Right lung (tissue), 2 donors: ENCODE measurements at regions not wholly inside any gene's neighbourhood (a gene's known extent, or its start where the extent isn't known, plus 50 kb on each side); places are given as distances from the start of the nearest gene placed in this dataset.
"Not testable (repeated sequence)": the region's sequence is repeated elsewhere in the genome, so short reads cannot be mapped to it uniquely, and the experiment has no call there.

Experiments used
- DNase-seq, 2 donors: peaks; one replicate each; pipeline ENCODE4 v3.0.0-alpha.2; 2013

DNA sequence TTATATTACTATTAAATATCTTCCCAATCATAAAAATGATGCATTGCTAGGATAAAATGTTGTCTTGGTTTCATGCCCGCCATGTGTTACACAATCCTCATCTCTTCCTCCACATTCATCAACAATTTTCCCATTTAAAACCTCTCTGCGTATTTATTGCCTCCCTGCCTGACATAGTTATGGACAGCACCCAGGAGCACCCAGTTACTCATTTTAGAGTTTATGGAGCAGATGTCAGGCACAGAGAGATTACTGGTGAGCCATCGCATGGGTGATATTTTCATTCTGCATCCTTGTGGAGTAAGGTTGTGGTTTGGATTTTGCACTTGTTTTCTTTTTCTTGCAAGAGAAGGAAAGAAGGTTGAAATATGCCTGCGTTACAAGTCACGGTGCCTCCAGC lies 116.7 kb upstream of the NPAS2 start:
- DNase-seq: no peak

DNA sequence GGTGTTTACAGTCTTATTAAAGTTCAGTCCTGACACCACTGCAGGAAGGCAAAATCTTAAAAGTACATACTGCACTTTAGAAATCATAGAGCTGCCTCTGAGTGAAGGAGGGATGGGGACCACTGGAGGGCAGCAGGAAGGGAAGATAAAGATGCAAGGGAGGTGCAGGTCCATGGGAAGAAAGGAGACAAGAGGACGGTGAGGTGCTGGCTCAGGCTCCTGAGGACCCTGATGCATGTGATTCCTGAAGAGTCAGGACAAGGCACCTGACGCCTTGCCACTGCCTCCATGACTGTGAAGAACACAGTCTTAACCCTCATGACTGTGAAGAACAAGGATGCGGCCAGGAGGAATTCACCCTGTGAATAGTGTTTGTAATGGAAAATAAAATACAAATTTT lies 116.2 kb upstream of the NPAS2 start:
- DNase-seq: no peak

DNA sequence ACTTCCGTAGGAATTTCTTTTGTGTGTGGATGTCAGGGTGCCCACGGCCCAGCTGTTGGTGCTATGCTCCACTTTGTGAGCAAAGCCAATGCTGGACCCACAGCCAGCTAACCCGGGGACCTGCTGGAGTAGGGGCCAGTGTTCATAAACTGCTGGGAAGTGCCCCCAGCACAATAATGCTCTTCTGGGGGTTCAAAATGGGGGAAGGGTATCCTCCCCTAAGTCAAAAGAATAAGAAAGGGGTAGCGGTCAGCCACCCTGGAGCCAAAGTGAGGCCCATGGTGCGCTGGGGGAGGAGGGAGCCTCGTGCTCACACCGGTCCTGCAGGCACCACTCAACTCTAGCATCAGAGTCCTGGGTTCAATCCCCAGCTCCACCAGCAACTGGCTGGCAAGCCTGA lies 115.8 kb upstream of the NPAS2 start:
- DNase-seq: no peak

DNA sequence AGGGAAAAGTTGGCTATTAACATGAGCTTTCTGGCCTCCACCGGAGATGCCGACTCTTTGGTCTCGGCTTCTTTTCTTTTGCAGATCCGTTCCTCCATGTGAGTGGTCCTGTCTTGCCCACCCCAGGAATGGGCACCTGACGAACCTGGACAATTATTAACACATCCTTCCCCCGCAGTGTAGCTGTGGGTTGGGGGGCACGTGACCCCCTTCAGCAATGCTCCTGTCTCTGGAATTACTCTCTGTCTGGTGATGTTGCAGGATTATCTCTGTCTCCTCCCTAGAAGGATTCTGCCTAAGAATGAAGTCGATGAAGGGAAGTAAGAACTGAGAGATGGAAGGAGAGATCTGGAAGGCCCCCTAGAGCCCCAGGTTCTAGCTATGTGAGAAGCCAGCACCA lies 115.2 kb upstream of the NPAS2 start:
- no peak for DNase-seq

DNA sequence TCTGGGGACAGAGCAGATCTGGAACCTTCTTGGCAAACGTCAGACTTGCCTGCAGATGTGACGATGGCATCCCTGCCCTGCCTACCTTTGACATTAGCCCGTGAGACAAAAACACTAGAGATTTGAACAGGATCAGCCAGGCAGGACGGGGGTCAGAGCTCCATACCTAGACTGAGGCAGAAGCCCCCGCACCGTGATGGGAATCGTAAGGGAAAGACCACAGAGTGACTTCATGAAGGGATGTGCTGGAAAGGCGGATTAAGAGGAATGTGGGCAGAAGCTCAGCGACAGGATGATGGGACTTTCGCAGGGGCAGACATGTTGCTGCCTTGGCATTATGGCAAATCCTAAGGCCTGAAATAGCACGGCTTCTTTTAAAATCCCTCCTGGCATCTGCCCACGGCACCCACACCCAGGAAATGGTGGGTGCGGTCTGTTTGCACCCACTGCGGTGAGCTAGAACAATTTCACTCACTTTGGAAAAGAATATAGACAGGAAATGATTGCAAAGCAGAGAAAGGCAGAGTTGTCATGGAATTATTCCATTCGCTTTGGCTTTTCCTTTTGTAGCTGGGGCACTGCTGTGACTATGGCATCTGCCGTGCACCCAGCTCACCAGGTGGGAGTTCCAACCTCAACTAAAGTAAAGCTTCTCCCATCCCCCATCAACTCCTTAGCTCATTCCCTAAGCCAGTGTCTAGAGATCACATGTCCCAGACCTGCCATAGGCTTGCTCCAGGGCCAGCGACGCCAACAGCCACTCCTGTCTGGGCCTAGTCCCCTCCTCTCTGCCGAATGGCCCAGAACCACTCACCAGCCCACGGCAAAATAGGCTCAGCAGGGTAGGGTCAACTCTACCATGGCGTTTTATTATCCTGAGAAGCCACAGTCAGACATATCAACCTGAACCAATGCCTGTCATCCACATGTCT lies 112.7 kb upstream of the NPAS2 start:
- no peak for DNase-seq

DNA sequence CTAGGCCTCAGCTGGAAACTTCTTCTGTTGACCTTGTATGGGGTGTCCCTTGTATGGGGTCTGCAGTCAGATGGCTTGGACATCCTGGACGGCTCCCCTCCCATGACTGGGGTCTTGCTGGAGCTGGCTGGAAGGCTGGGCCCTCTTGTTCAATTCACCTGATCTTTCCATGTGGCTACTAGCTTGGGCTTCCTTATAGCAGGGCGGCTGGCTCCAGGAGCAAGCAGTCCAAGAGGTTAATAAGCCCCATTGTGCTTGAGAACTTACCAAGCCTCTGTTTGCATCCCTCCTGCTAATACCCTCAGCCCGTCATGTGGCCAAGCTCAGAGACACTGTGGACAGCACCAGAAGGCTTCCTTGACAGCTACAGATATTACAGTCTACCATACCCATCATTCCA lies 111.6 kb upstream of the NPAS2 start:
- DNase-seq: no peak

DNA sequence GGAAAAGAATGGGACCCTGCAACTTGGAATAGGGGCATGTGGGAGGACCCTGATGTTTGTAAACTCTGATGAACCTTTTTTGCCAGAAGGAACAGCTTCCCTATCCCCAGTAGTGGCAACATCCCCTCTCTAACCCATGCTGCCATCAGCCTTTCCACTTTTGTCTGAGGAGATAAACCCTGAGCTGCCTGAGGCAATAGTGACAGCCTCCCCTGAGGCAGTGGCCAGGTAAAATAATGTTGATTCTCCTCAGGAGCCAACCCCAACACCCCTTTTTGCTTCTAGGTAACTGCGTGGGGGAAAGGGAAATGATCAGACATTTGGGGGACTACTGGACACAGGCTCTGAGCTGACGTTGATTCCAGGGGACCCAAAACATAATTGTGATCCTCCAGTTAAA lies 106.8 kb upstream of the NPAS2 start:
- no peak for DNase-seq

DNA sequence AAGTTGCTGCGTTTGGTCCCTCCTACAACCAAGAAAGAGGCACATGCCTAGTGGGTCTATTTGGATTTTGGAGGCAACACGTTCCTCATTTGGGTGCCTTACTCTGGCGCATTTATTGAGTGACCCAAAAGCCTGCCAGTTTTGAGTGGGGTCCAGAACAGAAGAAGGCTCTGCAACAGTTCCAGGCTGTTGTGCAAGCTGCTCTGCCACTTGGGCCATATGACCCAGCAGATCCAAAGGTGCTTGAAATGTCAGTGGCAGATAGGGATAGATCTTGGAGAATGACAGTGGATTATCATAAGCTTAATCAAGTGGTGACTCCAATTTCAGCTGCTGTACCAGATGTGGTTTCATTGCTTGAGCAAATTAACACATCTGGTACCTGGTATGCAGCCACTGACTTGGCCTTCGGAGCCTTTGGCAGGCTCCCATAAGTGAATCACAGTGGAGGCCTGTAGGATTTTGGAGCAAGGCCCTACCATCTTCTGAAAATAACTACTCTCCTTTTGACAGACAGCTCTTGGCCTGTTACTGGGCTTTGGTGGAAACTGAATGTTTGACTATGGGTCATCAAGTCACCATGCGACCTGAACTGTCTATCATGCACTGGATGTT lies 105.4 kb upstream of the NPAS2 start:
- DNase-seq: not testable (repeated sequence)

DNA sequence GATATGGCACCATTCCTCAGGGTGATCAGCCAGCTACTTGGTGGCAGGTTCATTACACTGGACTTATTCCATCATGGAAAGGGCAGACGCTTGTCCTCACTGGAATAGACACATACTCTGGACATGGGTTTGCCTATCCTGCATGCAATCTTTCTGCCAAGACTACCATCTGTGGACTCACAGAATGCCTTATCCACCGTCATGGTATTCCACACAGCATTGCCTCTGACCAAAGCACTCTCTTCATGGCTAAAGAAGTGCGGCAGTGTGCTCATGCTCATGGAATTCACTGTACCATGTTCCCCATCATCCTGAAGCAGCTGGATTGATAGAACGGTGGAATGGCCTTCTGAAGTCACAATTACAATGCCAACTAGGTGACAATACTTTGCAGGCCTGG lies 104.1 kb upstream of the NPAS2 start:
- not testable (repeated sequence) for DNase-seq

DNA sequence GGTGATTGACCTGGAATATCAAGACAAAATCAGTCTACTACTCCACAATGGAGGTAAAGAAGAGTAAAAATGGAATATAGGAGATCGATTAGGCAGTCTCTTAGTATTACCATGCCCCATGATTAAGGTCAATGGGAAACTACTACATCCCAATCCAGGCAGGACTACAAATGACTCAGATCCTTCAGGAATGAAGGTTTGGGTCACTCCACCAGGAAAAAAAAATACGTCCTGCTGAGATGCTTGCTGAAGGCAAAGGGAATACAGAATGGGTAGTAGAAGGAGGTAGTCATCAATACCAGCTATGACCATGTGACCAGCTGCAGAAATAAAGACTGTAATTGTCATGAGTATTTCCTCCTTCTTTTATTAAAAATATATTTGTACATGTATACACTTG lies 103.4 kb upstream of the NPAS2 start:
- no peak for DNase-seq

DNA sequence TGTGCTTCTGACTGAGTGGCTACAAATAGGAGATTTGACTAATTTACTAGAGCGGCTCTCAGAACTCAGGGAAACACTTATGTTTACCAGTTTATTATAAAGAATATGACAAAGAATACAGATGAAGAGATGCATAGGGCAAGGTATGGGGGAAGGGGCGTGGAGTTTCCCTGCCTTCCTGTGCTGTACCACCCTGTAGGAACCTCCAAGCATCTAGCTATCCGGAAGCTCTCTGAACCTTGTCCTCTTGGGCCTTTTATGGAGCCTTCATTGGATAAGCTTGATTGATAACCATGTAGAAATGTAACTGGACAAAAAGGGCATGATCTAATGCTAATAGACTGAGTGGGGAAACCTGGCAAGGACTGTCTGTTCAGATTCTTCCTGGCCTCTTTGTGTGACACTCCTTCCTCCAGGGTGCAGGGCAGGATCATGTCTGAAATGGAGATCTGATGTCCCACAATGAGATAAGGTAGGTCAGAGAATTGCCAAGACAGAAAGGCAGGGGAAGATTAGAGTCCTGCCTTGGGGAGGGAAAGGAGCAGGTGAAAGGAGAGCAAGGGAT lies 101.8 kb upstream of the NPAS2 start:
- no peak for DNase-seq

DNA sequence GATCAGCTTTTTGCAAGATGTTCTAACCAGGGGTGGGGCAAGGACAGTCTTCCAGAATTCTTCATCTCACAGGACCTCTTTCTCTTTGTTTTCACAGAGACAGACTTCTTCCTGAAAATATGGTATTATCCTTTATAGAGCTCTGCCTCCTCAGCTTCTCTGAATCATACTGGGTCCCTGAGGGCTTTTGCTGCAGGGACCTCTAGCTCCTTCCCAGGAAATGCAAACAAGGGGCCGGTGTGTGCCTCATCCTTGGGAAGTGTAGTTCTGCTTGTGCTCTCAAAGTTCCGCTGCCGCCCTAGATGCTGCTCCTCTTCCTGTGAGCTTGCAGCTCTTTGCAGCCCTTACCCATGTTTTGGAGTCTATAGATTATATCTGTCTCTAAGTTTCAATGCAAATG lies 99.5 kb upstream of the NPAS2 start:
- DNase-seq: no peak

DNA sequence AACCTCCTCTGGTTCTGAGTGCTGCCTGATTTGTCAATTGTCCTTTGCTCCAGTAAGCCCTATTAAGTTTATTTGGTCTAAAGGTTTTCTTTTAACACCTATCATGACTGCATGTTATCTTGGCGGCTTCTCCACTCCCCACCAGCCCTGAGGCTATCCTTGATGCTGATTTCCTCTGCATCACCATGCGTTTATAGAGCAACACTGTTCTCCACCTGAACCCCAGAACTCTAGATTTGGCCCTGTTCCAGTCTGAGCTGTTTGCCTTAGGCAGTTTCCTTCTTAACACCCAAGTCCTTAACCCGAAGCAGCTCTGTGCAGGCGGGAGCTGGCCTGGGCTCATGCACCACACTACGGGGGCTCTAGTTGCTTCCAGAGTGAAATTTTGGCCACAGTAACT lies 98.2 kb upstream of the NPAS2 start:
- DNase-seq: no peak

DNA sequence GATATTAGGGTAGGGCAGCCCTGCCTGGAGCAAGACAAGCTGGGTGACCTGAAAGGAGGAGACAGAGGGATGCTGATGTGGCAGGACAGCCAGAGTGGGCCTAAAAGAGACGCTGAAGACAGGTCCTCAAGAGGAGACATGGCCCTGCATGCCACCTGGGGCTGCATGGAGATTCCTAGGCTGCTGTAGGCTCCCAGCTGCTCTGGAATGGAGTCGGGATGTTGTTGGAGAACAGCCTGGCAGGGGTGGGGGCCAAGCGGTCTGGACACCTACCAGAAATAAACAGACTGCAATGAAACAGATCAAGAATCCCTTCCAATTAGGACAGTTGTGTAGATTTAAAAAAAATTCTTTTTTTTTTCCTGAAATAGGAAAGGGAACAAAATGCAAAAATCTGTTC lies 97.8 kb upstream of the NPAS2 start:
- DNase-seq: no peak

DNA sequence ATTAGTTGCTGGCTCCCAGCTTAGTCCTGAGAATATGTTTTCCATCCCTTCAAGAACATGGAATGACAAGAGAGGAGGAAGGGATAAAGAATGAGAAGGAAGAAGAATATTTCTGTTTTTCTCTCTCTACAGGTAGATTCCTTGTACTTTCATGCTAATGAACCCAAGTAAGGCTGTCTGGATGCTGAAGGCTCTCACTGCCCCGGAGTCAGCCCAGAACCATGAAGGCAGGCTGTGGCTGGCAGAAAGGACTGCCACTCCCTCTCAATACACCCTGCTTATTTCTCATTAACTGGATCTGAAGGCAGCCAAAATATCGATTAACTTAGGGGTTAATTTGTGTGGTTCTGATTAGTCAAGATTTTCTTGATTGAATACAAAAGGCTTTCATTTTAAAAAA lies 93.1 kb upstream of the NPAS2 start:
- no peak for DNase-seq

DNA sequence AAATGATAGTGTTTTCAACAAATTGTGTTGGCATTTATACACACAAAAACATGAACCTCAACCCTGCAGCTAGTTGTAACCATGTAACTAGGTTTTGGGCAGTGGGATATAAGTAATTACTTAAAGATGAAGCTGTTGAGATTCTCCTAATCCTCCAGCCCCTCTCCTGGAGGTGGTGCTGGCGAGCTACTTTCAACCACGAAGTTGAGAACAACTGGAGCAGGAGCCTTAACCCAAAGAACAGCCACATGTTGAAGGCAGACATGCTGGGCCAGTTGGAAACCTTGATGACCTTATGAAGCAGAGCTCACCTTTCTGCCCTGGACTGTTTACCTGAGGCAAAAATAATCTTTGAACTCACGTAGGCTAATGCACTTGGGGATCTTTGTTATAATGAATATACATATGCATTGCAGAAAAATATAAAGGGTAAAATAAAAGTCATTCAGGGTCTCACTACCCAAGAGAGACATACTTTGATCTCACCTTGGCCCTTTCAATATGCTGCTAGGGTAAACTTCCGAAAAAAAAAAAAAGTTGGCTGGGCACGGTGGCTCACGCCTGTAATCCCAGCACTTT lies 89.6 kb upstream of the NPAS2 start:
- DNase-seq: no peak

DNA sequence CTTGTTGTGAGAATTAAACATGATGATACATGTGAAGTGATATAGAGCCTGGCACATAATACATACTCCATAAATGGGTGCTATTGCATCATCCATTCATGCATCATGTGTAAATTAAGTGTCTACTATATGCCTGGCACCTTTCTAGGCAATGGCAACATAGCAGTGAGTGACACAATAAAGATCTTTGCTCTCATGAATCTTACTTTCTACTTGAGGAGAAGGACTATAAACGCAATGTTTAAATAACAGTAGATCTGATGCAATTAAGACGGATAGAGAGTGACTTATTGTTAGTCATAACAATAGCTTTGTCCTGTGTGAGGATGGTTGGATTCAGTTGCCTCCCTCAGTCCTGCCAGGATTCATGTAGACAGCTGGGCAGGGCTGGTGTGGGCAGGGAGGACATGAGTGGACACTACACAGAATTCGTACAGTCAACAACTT lies 88.4 kb upstream of the NPAS2 start:
- no peak for DNase-seq

DNA sequence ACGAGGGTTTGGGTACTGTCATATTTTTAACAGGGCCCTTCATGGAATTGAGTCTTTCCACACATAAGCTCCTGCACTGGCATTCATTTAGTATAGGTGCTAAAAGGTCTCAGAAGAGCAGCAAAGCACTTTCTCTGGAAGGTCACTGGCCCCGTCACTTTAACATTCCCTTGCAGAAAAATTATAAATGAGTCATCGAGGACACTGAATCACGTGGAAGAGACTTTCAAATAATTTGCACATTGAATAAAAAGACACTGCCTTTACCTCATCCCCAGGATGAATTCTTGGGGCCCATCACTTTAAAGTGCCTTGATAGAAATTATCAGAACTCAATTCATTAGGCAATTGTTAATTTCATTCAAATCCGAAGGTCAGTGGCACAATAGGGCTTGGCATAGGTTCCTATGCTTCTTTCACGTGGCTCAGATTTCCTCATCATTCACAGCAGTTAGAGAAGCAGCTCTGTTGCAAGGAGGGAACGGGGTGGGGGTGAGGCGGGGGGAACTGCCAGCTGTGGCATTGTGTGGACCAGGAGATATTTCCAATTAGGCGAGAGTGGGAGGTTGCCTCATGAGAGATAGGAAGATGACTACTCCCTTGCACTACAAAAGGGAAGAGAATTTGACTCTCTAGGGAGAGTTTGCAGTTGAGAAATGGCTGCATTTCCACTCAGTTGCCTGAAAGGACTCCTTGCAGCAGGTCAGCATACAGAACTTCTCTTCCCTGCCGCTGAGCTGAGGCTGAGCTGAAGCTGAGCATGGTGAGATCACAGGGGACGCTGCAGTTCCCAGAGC lies 86.3 kb upstream of the NPAS2 start:
- no peak for DNase-seq

DNA sequence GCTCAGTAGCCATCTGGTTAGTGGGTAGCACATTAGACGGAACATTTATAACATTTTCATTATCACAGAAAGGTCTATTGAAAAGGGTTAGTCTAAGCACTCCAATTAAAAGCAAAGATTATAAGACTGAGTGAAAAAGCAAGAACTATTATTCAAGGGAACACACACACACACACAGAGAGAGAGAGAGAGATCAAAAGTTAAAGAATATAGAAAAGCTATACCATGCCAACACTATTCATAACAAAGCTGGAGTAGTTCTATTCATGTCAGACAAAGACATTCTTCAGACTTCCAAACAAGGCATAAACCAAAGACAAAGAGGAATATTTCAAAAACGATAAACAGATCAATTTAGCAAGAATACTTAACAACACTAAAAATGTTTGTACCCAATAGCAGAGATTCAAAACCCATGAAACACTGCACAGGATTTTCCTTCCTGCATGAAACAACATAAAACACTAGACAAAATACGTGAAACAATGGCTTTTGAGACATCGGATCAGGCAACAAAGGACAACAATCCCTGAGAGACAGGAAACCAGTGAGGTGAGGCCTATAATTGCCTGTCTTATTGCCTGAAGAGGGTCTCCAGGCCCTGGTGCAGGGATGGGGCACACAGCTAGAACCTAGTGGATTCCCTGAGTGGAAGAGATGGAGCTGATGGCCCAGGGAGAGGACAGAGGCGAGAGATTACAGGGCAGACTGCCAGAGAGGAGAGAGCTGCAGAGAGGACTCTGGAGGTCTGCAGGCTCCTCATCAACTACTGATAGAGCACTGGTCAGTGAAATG lies 83.6 kb upstream of the NPAS2 start:
- DNase-seq: no peak

DNA sequence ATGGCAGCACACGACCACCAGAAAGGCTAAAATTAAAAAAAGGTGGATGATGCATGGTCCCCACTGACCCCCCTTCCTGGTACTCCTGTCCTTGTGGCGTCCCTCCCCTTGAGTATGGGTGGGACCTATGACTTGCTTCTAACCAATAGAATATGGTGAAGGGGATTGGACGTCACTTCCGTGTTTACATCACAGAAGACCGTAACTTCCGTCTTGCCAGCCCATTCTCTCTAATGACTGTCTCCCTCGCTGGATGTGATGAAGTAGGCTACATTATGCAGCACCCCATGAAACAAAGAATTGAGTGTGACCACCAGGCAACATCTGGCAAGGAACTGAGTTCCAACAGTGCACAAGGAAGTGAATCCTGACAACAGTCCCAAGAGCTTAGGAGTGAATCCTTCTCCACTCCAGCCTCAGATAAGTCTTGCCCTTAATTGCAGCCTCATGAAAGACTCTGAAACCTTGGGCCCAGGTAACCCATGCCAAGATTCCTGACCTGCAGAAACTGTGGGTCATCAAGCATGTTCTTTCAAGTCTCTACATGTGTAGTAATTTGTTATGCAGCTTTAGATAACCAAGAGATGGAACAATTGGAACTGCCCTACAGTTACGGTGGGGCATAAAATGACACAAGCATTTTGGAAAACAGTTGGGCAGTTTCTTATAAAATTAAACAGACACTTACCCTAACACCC lies 80.1 kb upstream of the NPAS2 start:
- DNase-seq: no peak
